Psoas muscle (tissue), 7 donors: ENCODE measurements at regions not wholly inside any gene's neighbourhood (a gene's known extent, or its start where the extent isn't known, plus 50 kb on each side); places are given as distances from the start of the nearest gene placed in this dataset.

ENCODE experiments used
- ATAC-seq, 4 donors: fragments of 200-7000 bp; cut with Tn5 transposase; one replicate each; pipeline ENCODE4 v1.9.1; 2020; ENCODE audit warnings: moderate library complexity in 3 of 4, mild to moderate bottlenecking in 2 of 4
- DNase-seq, 2 donors: peaks; one replicate each; pipeline ENCODE4 v3.0.0-alpha.2; 2020
- H3K27ac ChIP-seq: fragments of 200-600 bp; one replicate; pipeline ENCODE4 v1.8.0; 2022
- H3K27me3 ChIP-seq, 3 donors: fragments of 200-600 bp in 1 of 3; one replicate each; pipeline versions ENCODE4 v1.6.1 to v1.8.0; 2013 to 2022; ENCODE audit warnings: low read length in 2 of 3, mild to moderate bottlenecking in 2 of 3, moderate library complexity in 1 of 3; ENCODE audit not compliant: insufficient read depth in 3 of 3
- H3K36me3 ChIP-seq, 2 donors: fragments of 200-600 bp in 1 of 2; one replicate each; pipeline versions ENCODE4 v1.6.1 to v1.8.0; 2013 to 2022; ENCODE audit warnings: low read depth in 1 of 2, mild to moderate bottlenecking in 1 of 2, moderate library complexity in 1 of 2; ENCODE audit not compliant: insufficient read depth in 1 of 2
- H3K4me1 ChIP-seq: fragments of 200-600 bp; one replicate; pipeline ENCODE4 v1.8.0; 2022
- H3K4me3 ChIP-seq: fragments of 200-600 bp; one replicate; pipeline ENCODE4 v1.8.0; 2022; ENCODE audit warnings: mild to moderate bottlenecking
- H3K9me3 ChIP-seq: fragments of 200-600 bp; one replicate; pipeline ENCODE4 v1.8.0; 2022
- CTCF ChIP-seq: fragments of 200-600 bp; IDR thresholded peaks from one replicate; pipeline ENCODE4 v1.8.0; 2022; ENCODE audit warnings: antibody characterized with exemption
- WGBS, 3 donors: extraction: QIAGEN DNeasy Blood & Tissue Kit; methylation state at CpG; one replicate each; pipeline versions ENCODE4 v1.1.6 to v1.1.7; 2013; 5-methylcytosine and 5-hydroxymethylcytosine counted together
- intact Hi-C, 2 donors: fragments of 100-400 bp; cut with DNase I; formaldehyde crosslinking; loops; one replicate each; pipeline versions ENCODE4 v1.11.0 to v1.14.2; 2022
- donor health status: healthy with polysubstance abuse.
- donor health status: DM: no; HTN: no; CAD: no; lungs with moderate emphysema.
- donor health status: Bipolar disorder and iron deficiency.
- donor health status: healthy.
- donor health status: DM: yes; HTN: yes; CAD: no.
- donor health status: DM: no; HTN: no; CAD: no.
- donor health status: DM: yes; HTN: yes; CAD: no.

GRCh38 chrX:16403808-16404207 is 236.5 kb downstream of the MAGEB17 start:
- Histone ChIP-seq H3K36me3 (no peaks in the 10 kb centered on the region), H3K27me3 (no peaks in the 10 kb centered on the region), H3K9me3 (no peaks in the 10 kb centered on the region), H3K4me1 (no peaks in the 10 kb centered on the region), H3K4me3 (no peak overlapping the region), H3K27ac (no peak overlapping the region)
- ATAC-seq (no peak), DNase-seq (no peak)
- 49 to 83% (median 81%) methylated on average over 2 of the region's 2 CpGs for WGBS, 3 donors
- intact Hi-C loops: no loop called here
- no peak for TF ChIP-seq CTCF

- Histone ChIP-seq H3K27me3 (no peaks in the 10 kb centered on the region), H3K4me1 (no peaks in the 10 kb centered on the region), H3K4me3 (no peak overlapping the region), H3K27ac (no peak overlapping the region), H3K9me3 (peaks cover 5% of the 10 kb centered on the region), H3K36me3 (no peaks in the 10 kb centered on the region)
- DNase-seq: no peak
- WGBS, 3 donors: 85 to 92% (median 90%) methylated on average over 1 of the region's 1 CpG
- TF ChIP-seq CTCF: no peak
- intact Hi-C loops: no loop called here
- no peak for ATAC-seq
Measured at GRCh38 chrX:16416588-16416987, 233.4 kb upstream of the S100G start.

GRCh38 chrX:16418650-16419049 is 231.3 kb upstream of the S100G start:
- intact Hi-C loops: no loop called here
- Histone ChIP-seq H3K4me3 (no peak overlapping the region), H3K36me3 (no peaks in the 10 kb centered on the region), H3K27ac (no peak overlapping the region), H3K4me1 (no peaks in the 10 kb centered on the region), H3K9me3 (peaks cover 5% of the 10 kb centered on the region), H3K27me3 (no peaks in the 10 kb centered on the region)
- ATAC-seq: peak in 2 of 4 donors; percentile 51 to 72
- DNase-seq: no peak
- TF ChIP-seq CTCF: no peak

GRCh38 chrX:16427668-16428067 is 222.3 kb upstream of the S100G start:
- intact Hi-C loops: no loop called here
- Histone ChIP-seq H3K4me3 (no peak overlapping the region), H3K36me3 (no peaks in the 10 kb centered on the region), H3K27ac (no peak overlapping the region), H3K9me3 (no peaks in the 10 kb centered on the region), H3K4me1 (no peaks in the 10 kb centered on the region), H3K27me3 (no peaks in the 10 kb centered on the region)
- 78 to 89% (median 83%) methylated on average over 3 of the region's 3 CpGs for WGBS, 3 donors
- DNase-seq (no peak), ATAC-seq (no peak)
- no peak for TF ChIP-seq CTCF

GRCh38 chrX:16429406-16429805 is 220.6 kb upstream of the S100G start:
- WGBS, 3 donors: 57 to 69% (median 63%) methylated on average over 4 of the region's 4 CpGs

More at GRCh38 chrX:16429406-16429805, 220.6 kb upstream of the S100G start:
- H3K36me3 ChIP-seq: no peaks in the 10 kb centered on the region
- H3K27me3 ChIP-seq: peaks cover 0 to 4% (median 0%) of the 10 kb centered on the region in 3 donors
- no peak for ATAC-seq
- H3K27ac ChIP-seq: no peak overlapping the region
- no peak overlapping the region for H3K4me3 ChIP-seq
- H3K4me1 ChIP-seq: no peaks in the 10 kb centered on the region
- intact Hi-C loops: no loop called here
- no peaks in the 10 kb centered on the region for H3K9me3 ChIP-seq
- DNase-seq: no peak
- TF ChIP-seq CTCF: no peak
